Frontal cortex (tissue), 3 donors: ENCODE measurements at regions not wholly inside any gene's neighbourhood (a gene's known extent, or its start where the extent isn't known, plus 50 kb on each side); places are given as distances from the start of the nearest gene placed in this dataset.
"Not testable (repeated sequence)": the region's sequence is repeated elsewhere in the genome, so short reads cannot be mapped to it uniquely, and the experiment has no call there.

Source experiments
- DNase-seq, 2 donors: peaks; one replicate each; pipeline ENCODE4 v3.0.0; 2012; ENCODE audit warnings: low spot score in 2 of 2
- FAIRE-seq: peaks from 2 replicates; lab custom pipeline; 2012; peaks lifted over from hg19 to GRCh38; lab: Jason Lieb, UNC
- donor health status: control.
- donor health status: control.
- donor health status: control.

GRCh38 chr4:125773502-125773901 is 458.7 kb downstream of the FAT4 start:
- DNase-seq (no peak), FAIRE-seq (no peak)

GRCh38 chr4:125773931-125774330 is 459.2 kb downstream of the FAT4 start:
- DNase-seq (no peak), FAIRE-seq (no peak)

GRCh38 chr4:125776146-125776545 is 461.4 kb downstream of the FAT4 start:
- DNase-seq (no peak), FAIRE-seq (no peak)

GRCh38 chr4:125780164-125780563 is 465.4 kb downstream of the FAT4 start:
- FAIRE-seq = no peak
- no peak for DNase-seq

- DNase-seq = no peak
- FAIRE-seq = no peak
Observed at GRCh38 chr4:125780747-125781146, 466.0 kb downstream of the FAT4 start.

GRCh38 chr4:125781651-125782050 is 466.9 kb downstream of the FAT4 start:
- no peak for FAIRE-seq

GRCh38 chr4:125784741-125785140 is 470.0 kb downstream of the FAT4 start:
- no peak for FAIRE-seq
- DNase-seq = no peak

More at GRCh38 chr4:125781651-125782050, 466.9 kb downstream of the FAT4 start:
- DNase-seq = no peak

GRCh38 chr4:125787707-125788106 is 473.0 kb downstream of the FAT4 start:
- FAIRE-seq (no peak), DNase-seq (no peak)

- FAIRE-seq (no peak), DNase-seq (no peak)
Observed at GRCh38 chr4:125789023-125789422, 474.3 kb downstream of the FAT4 start.

GRCh38 chr4:125791896-125792295 is 477.1 kb downstream of the FAT4 start:
- no peak for FAIRE-seq
- no peak for DNase-seq

- FAIRE-seq = no peak
- DNase-seq = no peak
Observed at GRCh38 chr4:125794989-125795388, 480.2 kb downstream of the FAT4 start.

- DNase-seq = no peak
- FAIRE-seq = no peak
Observed at GRCh38 chr4:125796138-125796537, 481.4 kb downstream of the FAT4 start.

GRCh38 chr4:125797621-125798020 is 482.9 kb downstream of the FAT4 start:
- not testable (repeated sequence) for FAIRE-seq, DNase-seq

GRCh38 chr4:125801373-125801772 is 486.6 kb downstream of the FAT4 start:
- no peak for FAIRE-seq
- no peak for DNase-seq

- DNase-seq (no peak), FAIRE-seq (no peak)
Observed at GRCh38 chr4:125801924-125802323, 487.2 kb downstream of the FAT4 start.

GRCh38 chr4:125808022-125808421 is 493.3 kb downstream of the FAT4 start:
- no peak for FAIRE-seq
- no peak for DNase-seq

GRCh38 chr4:125808570-125808969 is 493.8 kb downstream of the FAT4 start:
- DNase-seq = no peak

GRCh38 chr4:125811892-125812291 is 497.1 kb downstream of the FAT4 start:
- FAIRE-seq = no peak
- DNase-seq = no peak

More at GRCh38 chr4:125808570-125808969, 493.8 kb downstream of the FAT4 start:
- FAIRE-seq = no peak

- FAIRE-seq (no peak), DNase-seq (no peak)
Observed at GRCh38 chr4:125826801-125827695, 512.3 kb downstream of the FAT4 start.

GRCh38 chr4:125827696-125828052 is 512.9 kb downstream of the FAT4 start:
- FAIRE-seq = no peak
- no peak for DNase-seq

GRCh38 chr4:125828346-125828745 is 513.6 kb downstream of the FAT4 start:
- DNase-seq (no peak), FAIRE-seq (no peak)

- DNase-seq (no peak), FAIRE-seq (no peak)
Observed at GRCh38 chr4:125832161-125832560, 517.4 kb downstream of the FAT4 start.
